Mesenteric fat pad (tissue), 1 donor: ENCODE measurements at regions not wholly inside any gene's neighbourhood (a gene's known extent, or its start where the extent isn't known, plus 50 kb on each side); places are given as distances from the start of the nearest gene placed in this dataset. TPM values are rescaled to one million over a fixed set of nuclear protein-coding genes. Genes with fewer than 3 reads are reported as not detected.

Experiments
- DNase-seq: peaks from one replicate; pipeline ENCODE4 v3.0.0-alpha.2; 2020; ENCODE audit warnings: low spot score
- microRNA-seq: library from miRNA; unstranded; fragments of <30 nt; microRNA quantifications from one replicate; pipeline ENCODE4 v1.2.0, GENCODE V29; 2020; ENCODE audit warnings: borderline number of aligned reads
- donor health status: DM: yes; HTN: yes; CAD: no.

GRCh38 chr13:44321961-44322360 lies 51.7 kb upstream of the SERP2 start:
- no peak for DNase-seq

- no peak for DNase-seq
These were observed 50.7 kb upstream of the SERP2 start for GRCh38 chr13:44322928-44323327.

- no peak for DNase-seq
These were observed 49.9 kb upstream of the SERP2 start for GRCh38 chr13:44323754-44324153.

Small RNA genes in the stretch of these regions (microRNA-seq; reads per million reads assigned to microRNA genes)
- not detected for gene MIR8079
